ENCODE measurements at regions not wholly inside any gene's neighbourhood (a gene's known extent, or its start where the extent isn't known, plus 50 kb on each side); places are given as distances from the start of the nearest gene placed in this dataset.

DNA sequence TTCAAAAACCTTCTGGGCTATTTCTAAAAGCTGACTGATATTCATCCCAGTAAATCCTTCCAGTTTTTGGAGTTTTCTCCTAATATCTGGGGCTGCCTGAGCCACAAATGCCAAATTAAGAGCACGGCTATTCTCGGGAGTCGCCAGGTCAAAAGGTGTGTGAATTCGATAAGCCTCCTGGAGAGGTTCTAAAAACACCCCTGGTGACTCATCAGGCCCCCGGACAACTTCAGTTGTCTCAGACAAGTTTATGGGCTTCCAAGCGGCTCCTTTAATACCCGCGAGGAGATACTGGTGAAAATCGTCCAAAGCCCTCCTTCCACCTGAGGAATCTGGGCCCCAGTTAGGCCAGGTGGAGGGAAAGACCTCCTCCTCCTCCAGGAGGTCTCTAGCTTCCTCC, 677.1 kb downstream of the TMEM121 start:
- no peak overlapping the region for H3K9ac ChIP-seq (ENCODE audit: insufficient read depth in 1 of 2, low read length in 2 of 2)
- peaks cover 0 to 26% (median 1%) of the 10 kb centered on the region in 4 donors for H3K9me3 ChIP-seq (ENCODE audit: control insufficient read depth in 4 of 4, insufficient read depth in 3 of 4, low read length in 3 of 4)
- H3K27me3 ChIP-seq (ENCODE audit: control insufficient read depth in 3 of 3, insufficient read depth in 3 of 3, low read length in 2 of 3): no peaks in the 10 kb centered on the region
- peaks cover 0 to 1% (median 0%) of the 10 kb centered on the region in 5 donors for H3K4me1 ChIP-seq (ENCODE audit: control insufficient read depth in 5 of 5, insufficient read depth in 5 of 5, low read length in 5 of 5)
- no peaks in the 10 kb centered on the region for H3K36me3 ChIP-seq (ENCODE audit: control insufficient read depth in 4 of 4, insufficient read depth in 4 of 4, low read length in 4 of 4)
- ATAC-seq (ENCODE audit: insufficient read depth, low FRiP score) (no peak), DNase-seq (no peak)
- 85 to 88% methylated on average over 9 of the region's 9 CpGs for WGBS, 2 donors
- no peak overlapping the region for H3K27ac ChIP-seq (ENCODE audit: low read depth in 1 of 2, low read length in 1 of 2)
- no peak overlapping the region for H3K4me3 ChIP-seq
- TF ChIP-seq, protein P1, sequence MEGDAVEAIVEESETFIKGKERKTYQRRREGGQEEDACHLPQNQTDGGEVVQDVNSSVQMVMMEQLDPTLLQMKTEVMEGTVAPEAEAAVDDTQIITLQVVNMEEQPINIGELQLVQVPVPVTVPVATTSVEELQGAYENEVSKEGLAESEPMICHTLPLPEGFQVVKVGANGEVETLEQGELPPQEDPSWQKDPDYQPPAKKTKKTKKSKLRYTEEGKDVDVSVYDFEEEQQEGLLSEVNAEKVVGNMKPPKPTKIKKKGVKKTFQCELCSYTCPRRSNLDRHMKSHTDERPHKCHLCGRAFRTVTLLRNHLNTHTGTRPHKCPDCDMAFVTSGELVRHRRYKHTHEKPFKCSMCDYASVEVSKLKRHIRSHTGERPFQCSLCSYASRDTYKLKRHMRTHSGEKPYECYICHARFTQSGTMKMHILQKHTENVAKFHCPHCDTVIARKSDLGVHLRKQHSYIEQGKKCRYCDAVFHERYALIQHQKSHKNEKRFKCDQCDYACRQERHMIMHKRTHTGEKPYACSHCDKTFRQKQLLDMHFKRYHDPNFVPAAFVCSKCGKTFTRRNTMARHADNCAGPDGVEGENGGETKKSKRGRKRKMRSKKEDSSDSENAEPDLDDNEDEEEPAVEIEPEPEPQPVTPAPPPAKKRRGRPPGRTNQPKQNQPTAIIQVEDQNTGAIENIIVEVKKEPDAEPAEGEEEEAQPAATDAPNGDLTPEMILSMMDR (IDR thresholded peaks at IDR 0.05; ENCODE audit: control extremely low read depth, extremely low read depth): no peak

DNA sequence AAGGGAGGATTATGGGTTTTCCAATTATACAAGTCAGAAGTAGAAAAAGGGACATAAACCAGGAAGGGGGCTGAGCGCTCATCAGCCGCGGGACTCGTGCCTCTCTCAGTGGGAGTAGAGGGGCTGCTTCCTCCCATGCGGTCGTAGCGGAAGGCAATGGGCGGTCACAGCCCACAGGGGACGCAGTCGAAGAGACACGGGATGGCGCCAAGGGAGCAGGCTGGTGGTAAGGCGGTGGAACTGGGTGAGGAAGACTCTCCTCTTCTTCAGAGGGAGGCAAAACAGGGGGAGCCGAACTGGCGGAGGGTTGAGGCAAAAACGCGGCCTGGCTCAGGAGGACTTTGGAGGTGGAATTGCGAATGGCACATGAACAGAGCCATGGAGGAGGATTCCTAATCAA, 677.7 kb downstream of the TMEM121 start:
- Histone ChIP-seq H3K4me1 (ENCODE audit: control insufficient read depth in 5 of 5, insufficient read depth in 5 of 5, low read length in 5 of 5) (peaks cover 0 to 1% (median 0%) of the 10 kb centered on the region in 5 donors), H3K4me3 (no peak overlapping the region), H3K9ac (ENCODE audit: insufficient read depth in 1 of 2, low read length in 2 of 2) (no peak overlapping the region), H3K27ac (ENCODE audit: low read depth in 1 of 2, low read length in 1 of 2) (no peak overlapping the region), H3K27me3 (ENCODE audit: control insufficient read depth in 3 of 3, insufficient read depth in 3 of 3, low read length in 2 of 3) (no peaks in the 10 kb centered on the region), H3K36me3 (ENCODE audit: control insufficient read depth in 4 of 4, insufficient read depth in 4 of 4, low read length in 4 of 4) (no peaks in the 10 kb centered on the region), H3K9me3 (ENCODE audit: control insufficient read depth in 4 of 4, insufficient read depth in 3 of 4, low read length in 3 of 4) (peaks cover 0 to 31% (median 1%) of the 10 kb centered on the region in 4 donors)
- DNase-seq (no peak), ATAC-seq (ENCODE audit: insufficient read depth, low FRiP score) (no peak)
- TF ChIP-seq, protein P1 (IDR thresholded peaks at IDR 0.05; ENCODE audit: control extremely low read depth, extremely low read depth): no peak
- 85 to 91% methylated on average over 18 of the region's 18 CpGs for WGBS, 2 donors

DNA sequence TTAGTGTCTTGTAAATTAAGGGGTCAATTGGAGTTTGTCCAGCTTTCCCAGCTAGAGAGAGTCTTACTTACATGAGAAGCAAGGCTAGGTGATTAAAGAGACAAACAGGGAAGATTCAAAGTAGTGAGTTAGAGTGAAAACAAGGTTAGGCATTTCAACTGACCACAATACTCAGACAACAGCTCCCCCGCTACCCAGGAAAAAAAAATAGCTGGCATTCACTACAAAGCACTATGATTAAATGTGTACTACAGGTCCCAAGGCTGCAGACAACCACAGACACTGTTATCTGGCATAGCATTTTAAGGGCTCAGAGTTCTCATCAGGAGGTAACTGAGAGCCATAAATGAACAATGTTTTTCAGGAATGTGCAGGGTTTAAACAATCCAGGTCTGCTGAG, 680.9 kb downstream of the TMEM121 start:
- WGBS, 2 donors: 45 to 69% methylated on average over 1 of the region's 1 CpG

More for the DNA sequence above, 680.9 kb downstream of the TMEM121 start:
- DNase-seq (no peak), ATAC-seq (ENCODE audit: insufficient read depth, low FRiP score) (no peak)
- Histone ChIP-seq H3K27me3 (ENCODE audit: control insufficient read depth in 3 of 3, insufficient read depth in 3 of 3, low read length in 2 of 3) (no peaks in the 10 kb centered on the region), H3K4me3 (no peak overlapping the region), H3K36me3 (ENCODE audit: control insufficient read depth in 4 of 4, insufficient read depth in 4 of 4, low read length in 4 of 4) (no peaks in the 10 kb centered on the region), H3K4me1 (ENCODE audit: control insufficient read depth in 5 of 5, insufficient read depth in 5 of 5, low read length in 5 of 5) (no peaks in the 10 kb centered on the region), H3K9me3 (ENCODE audit: control insufficient read depth in 4 of 4, insufficient read depth in 3 of 4, low read length in 3 of 4) (peaks cover 0 to 21% (median 1%) of the 10 kb centered on the region in 4 donors), H3K9ac (ENCODE audit: insufficient read depth in 1 of 2, low read length in 2 of 2) (no peak overlapping the region), H3K27ac (ENCODE audit: low read depth in 1 of 2, low read length in 1 of 2) (no peak overlapping the region)
- TF ChIP-seq, protein P1 (IDR thresholded peaks at IDR 0.05; ENCODE audit: control extremely low read depth, extremely low read depth): no peak
